Psoas muscle (tissue), 7 donors: ENCODE measurements at regions not wholly inside any gene's neighbourhood (a gene's known extent, or its start where the extent isn't known, plus 50 kb on each side); places are given as distances from the start of the nearest gene placed in this dataset.

Experiments used
- ATAC-seq, 4 donors: fragments of 200-7000 bp; cut with Tn5 transposase; one replicate each; pipeline ENCODE4 v1.9.1; 2020; ENCODE audit warnings: moderate library complexity in 3 of 4, mild to moderate bottlenecking in 2 of 4
- DNase-seq, 2 donors: peaks; one replicate each; pipeline ENCODE4 v3.0.0-alpha.2; 2020
- H3K27ac ChIP-seq: fragments of 200-600 bp; one replicate; pipeline ENCODE4 v1.8.0; 2022
- H3K27me3 ChIP-seq, 3 donors: fragments of 200-600 bp in 1 of 3; one replicate each; pipeline versions ENCODE4 v1.6.1 to v1.8.0; 2013 to 2022; ENCODE audit warnings: low read length in 2 of 3, mild to moderate bottlenecking in 2 of 3, moderate library complexity in 1 of 3; ENCODE audit not compliant: insufficient read depth in 3 of 3
- H3K36me3 ChIP-seq, 2 donors: fragments of 200-600 bp in 1 of 2; one replicate each; pipeline versions ENCODE4 v1.6.1 to v1.8.0; 2013 to 2022; ENCODE audit warnings: low read depth in 1 of 2, mild to moderate bottlenecking in 1 of 2, moderate library complexity in 1 of 2; ENCODE audit not compliant: insufficient read depth in 1 of 2
- H3K4me1 ChIP-seq: fragments of 200-600 bp; one replicate; pipeline ENCODE4 v1.8.0; 2022
- H3K4me3 ChIP-seq: fragments of 200-600 bp; one replicate; pipeline ENCODE4 v1.8.0; 2022; ENCODE audit warnings: mild to moderate bottlenecking
- H3K9me3 ChIP-seq: fragments of 200-600 bp; one replicate; pipeline ENCODE4 v1.8.0; 2022
- CTCF ChIP-seq: fragments of 200-600 bp; IDR thresholded peaks from one replicate; pipeline ENCODE4 v1.8.0; 2022; ENCODE audit warnings: antibody characterized with exemption
- WGBS, 3 donors: extraction: QIAGEN DNeasy Blood & Tissue Kit; methylation state at CpG; one replicate each; pipeline versions ENCODE4 v1.1.6 to v1.1.7; 2013; 5-methylcytosine and 5-hydroxymethylcytosine counted together
- intact Hi-C, 2 donors: fragments of 100-400 bp; cut with DNase I; formaldehyde crosslinking; loops; one replicate each; pipeline versions ENCODE4 v1.11.0 to v1.14.2; 2022
- donor health status: healthy with polysubstance abuse.
- donor health status: DM: no; HTN: no; CAD: no; lungs with moderate emphysema.
- donor health status: Bipolar disorder and iron deficiency.
- donor health status: healthy.
- donor health status: DM: yes; HTN: yes; CAD: no.
- donor health status: DM: no; HTN: no; CAD: no.
- donor health status: DM: yes; HTN: yes; CAD: no.

- Histone ChIP-seq H3K27me3 (no peaks in the 10 kb centered on the region), H3K27ac (no peak overlapping the region), H3K36me3 (no peaks in the 10 kb centered on the region), H3K9me3 (no peaks in the 10 kb centered on the region), H3K4me3 (no peak overlapping the region), H3K4me1 (no peaks in the 10 kb centered on the region)
- ATAC-seq (no peak), DNase-seq (no peak)
- TF ChIP-seq CTCF: no peak
- intact Hi-C loops: no loop called here
- WGBS, 3 donors: 79 to 83% (median 80%) methylated on average over 17 of the region's 17 CpGs
Observed at GRCh38 chr2:16149349-16150243, 209.2 kb downstream of the MYCN start.

GRCh38 chr2:16148632-16149348 lies 208.4 kb downstream of the MYCN start:
- no peak for TF ChIP-seq CTCF
- Histone ChIP-seq H3K4me1 (no peaks in the 10 kb centered on the region), H3K36me3 (no peaks in the 10 kb centered on the region), H3K27me3 (no peaks in the 10 kb centered on the region), H3K27ac (no peak overlapping the region), H3K4me3 (no peak overlapping the region), H3K9me3 (no peaks in the 10 kb centered on the region)
- ATAC-seq (peak in 1 of 4 donors; percentile 52), DNase-seq (no peak)
- intact Hi-C loops: no loop called here
- 64 to 76% (median 67%) methylated on average over 6 of the region's 6 CpGs for WGBS, 3 donors

GRCh38 chr2:16142383-16143361 lies 202.3 kb downstream of the MYCN start:
- no peaks in the 10 kb centered on the region for H3K36me3 ChIP-seq
- no peak overlapping the region for H3K4me3 ChIP-seq
- intact Hi-C loops: no loop called here
- WGBS, 3 donors: 92 to 94% (median 93%) methylated on average over 9 of the region's 9 CpGs
- ATAC-seq (peak in 2 of 4 donors; percentile 33 to 43), DNase-seq (no peak)
- no peaks in the 10 kb centered on the region for H3K27me3 ChIP-seq
- no peaks in the 10 kb centered on the region for H3K9me3 ChIP-seq
- TF ChIP-seq CTCF: no peak
- no peaks in the 10 kb centered on the region for H3K4me1 ChIP-seq
- no peak overlapping the region for H3K27ac ChIP-seq

GRCh38 chr2:16141641-16141921 lies 201.2 kb downstream of the MYCN start:
- Histone ChIP-seq H3K27ac (no peak overlapping the region), H3K27me3 (no peaks in the 10 kb centered on the region), H3K4me3 (no peak overlapping the region), H3K4me1 (no peaks in the 10 kb centered on the region), H3K9me3 (no peaks in the 10 kb centered on the region), H3K36me3 (no peaks in the 10 kb centered on the region)
- 90 to 94% (median 91%) methylated on average over 2 of the region's 2 CpGs for WGBS, 3 donors
- intact Hi-C loops: no loop called here
- DNase-seq: no peak
- ATAC-seq: no peak
- TF ChIP-seq CTCF: no peak
